Neural progenitor cell (in vitro differentiated cells): ENCODE measurements at regions not wholly inside any gene's neighbourhood (a gene's known extent, or its start where the extent isn't known, plus 50 kb on each side); places are given as distances from the start of the nearest gene placed in this dataset.

ENCODE experiments used
- DNase-seq: peaks from one replicate; pipeline ENCODE4 v3.0.0-alpha.2; 2016; ENCODE audit warnings: low spot score
- H2AFZ ChIP-seq: fragments of 200-600 bp; sonication (generic); replicated peaks from 2 replicates; pipeline ENCODE4 v1.6.1; 2016; ENCODE audit warnings: antibody characterized with exemption
- H3F3A ChIP-seq: fragments of 200-600 bp; sonication (generic); 2 replicates; pipeline ENCODE4 v1.6.1; 2016; ENCODE audit warnings: antibody characterized with exemption, low read depth
- H3K27ac ChIP-seq: fragments of 200-600 bp; sonication (generic); 2 replicates; pipeline ENCODE4 v1.5.1; 2016; ENCODE audit warnings: mild to moderate bottlenecking
- H3K27me3 ChIP-seq: fragments of 200-600 bp; sonication (generic); 2 replicates; pipeline ENCODE4 v1.6.1; 2016; ENCODE audit warnings: mild to moderate bottlenecking, moderate library complexity
- H3K36me3 ChIP-seq: fragments of 200-600 bp; sonication (generic); 2 replicates; pipeline ENCODE4 v1.5.1; 2016
- H3K4me1 ChIP-seq: fragments of 200-600 bp; sonication (generic); 2 replicates; pipeline ENCODE4 v1.6.1; 2016; ENCODE audit warnings: mixed run types
- H3K4me2 ChIP-seq: fragments of 200-600 bp; sonication (generic); 2 replicates; pipeline ENCODE4 v1.6.1; 2016
- H3K4me3 ChIP-seq: fragments of 200-600 bp; sonication (generic); 2 replicates; pipeline ENCODE4 v1.5.1; 2016
- H3K79me2 ChIP-seq: fragments of 200-600 bp; sonication (generic); 2 replicates; pipeline ENCODE4 v1.6.1; 2016; ENCODE audit warnings: low read depth
- H3K9ac ChIP-seq: fragments of 200-600 bp; sonication (generic); 2 replicates; pipeline ENCODE4 v1.6.1; 2016
- H3K9me3 ChIP-seq: fragments of 200-600 bp; sonication (generic); 2 replicates; pipeline ENCODE4 v1.5.1; 2016; ENCODE audit warnings: low read depth
- H4K20me1 ChIP-seq: fragments of 200-600 bp; sonication (generic); 2 replicates; pipeline ENCODE4 v1.6.1; 2016; ENCODE audit warnings: low read depth
- H3K27ac Mint-ChIP-seq: 3 replicates; pipeline ENCODE4 v1.8.0; 2021; ENCODE audit warnings: mixed read lengths
- H3K27me3 Mint-ChIP-seq: 2 replicates; pipeline ENCODE4 v1.8.0; 2022; ENCODE audit warnings: low read depth, mild to moderate bottlenecking, inconsistent platforms, moderate library complexity, mixed read lengths; ENCODE audit not compliant: insufficient read depth
- H3K36me3 Mint-ChIP-seq: 3 replicates; pipeline ENCODE4 v1.8.0; 2021; ENCODE audit warnings: mixed read lengths
- H3K4me1 Mint-ChIP-seq: 3 replicates; pipeline ENCODE4 v1.8.0; 2021; ENCODE audit warnings: mixed read lengths
- H3K4me3 Mint-ChIP-seq: 3 replicates; pipeline ENCODE4 v1.8.0; 2021; ENCODE audit warnings: mild to moderate bottlenecking, moderate library complexity, mixed read lengths
- H3K9me3 Mint-ChIP-seq: 3 replicates; pipeline ENCODE4 v1.8.0; 2020; ENCODE audit warnings: mixed read lengths
- EZH2 ChIP-seq: fragments of 200-600 bp; sonication (generic); IDR thresholded peaks from 2 replicates; pipeline ENCODE4 v1.6.1; 2017; ENCODE audit warnings: antibody characterized with exemption, mild to moderate bottlenecking, moderate library complexity
- EZH2phosphoT487 ChIP-seq: fragments of 200-600 bp; sonication (generic); IDR thresholded peaks from 2 replicates; pipeline ENCODE4 v1.6.1; 2017; ENCODE audit warnings: antibody characterized with exemption
- TF ChIP-seq, protein P1 (sequence below): fragments of 200-600 bp; sonication (generic); IDR thresholded peaks from 2 replicates; pipeline ENCODE4 v1.5.1; 2017; ENCODE audit warnings: antibody characterized with exemption, mild to moderate bottlenecking

- Mint-ChIP-seq H3K9me3 (no peaks in the 10 kb centered on the region), H3K36me3 (no peaks in the 10 kb centered on the region), H3K27ac (no peak overlapping the region), H3K4me3 (no peak overlapping the region), H3K4me1 (no peaks in the 10 kb centered on the region), H3K27me3 (peaks cover 4% of the 10 kb centered on the region)
- H3K4me3 ChIP-seq, result no peak overlapping the region
- H3K9me3 ChIP-seq, result no peaks in the 10 kb centered on the region
- H3F3A ChIP-seq, result no peaks in the 10 kb centered on the region
- no peaks in the 10 kb centered on the region for H3K79me2 ChIP-seq
- no peaks in the 10 kb centered on the region for H3K36me3 ChIP-seq
- no peak overlapping the region for H3K4me2 ChIP-seq
- DNase-seq, result no peak
- TF ChIP-seq EZH2phosphoT487 (no peak), EZH2 (no peak)
- TF ChIP-seq, protein P1, sequence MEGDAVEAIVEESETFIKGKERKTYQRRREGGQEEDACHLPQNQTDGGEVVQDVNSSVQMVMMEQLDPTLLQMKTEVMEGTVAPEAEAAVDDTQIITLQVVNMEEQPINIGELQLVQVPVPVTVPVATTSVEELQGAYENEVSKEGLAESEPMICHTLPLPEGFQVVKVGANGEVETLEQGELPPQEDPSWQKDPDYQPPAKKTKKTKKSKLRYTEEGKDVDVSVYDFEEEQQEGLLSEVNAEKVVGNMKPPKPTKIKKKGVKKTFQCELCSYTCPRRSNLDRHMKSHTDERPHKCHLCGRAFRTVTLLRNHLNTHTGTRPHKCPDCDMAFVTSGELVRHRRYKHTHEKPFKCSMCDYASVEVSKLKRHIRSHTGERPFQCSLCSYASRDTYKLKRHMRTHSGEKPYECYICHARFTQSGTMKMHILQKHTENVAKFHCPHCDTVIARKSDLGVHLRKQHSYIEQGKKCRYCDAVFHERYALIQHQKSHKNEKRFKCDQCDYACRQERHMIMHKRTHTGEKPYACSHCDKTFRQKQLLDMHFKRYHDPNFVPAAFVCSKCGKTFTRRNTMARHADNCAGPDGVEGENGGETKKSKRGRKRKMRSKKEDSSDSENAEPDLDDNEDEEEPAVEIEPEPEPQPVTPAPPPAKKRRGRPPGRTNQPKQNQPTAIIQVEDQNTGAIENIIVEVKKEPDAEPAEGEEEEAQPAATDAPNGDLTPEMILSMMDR, result no peak
- H4K20me1 ChIP-seq, result no peaks in the 10 kb centered on the region
- no peak overlapping the region for H3K27ac ChIP-seq
- H2AFZ ChIP-seq, result peak overlapping the region; percentile 27
- peaks cover 2% of the 10 kb centered on the region for H3K4me1 ChIP-seq
- no peak overlapping the region for H3K9ac ChIP-seq
- no peaks in the 10 kb centered on the region for H3K27me3 ChIP-seq
Observed at GRCh38 chr1:221315330-221315729, 426.6 kb downstream of the DUSP10 start.

GRCh38 chr1:221316491-221317056, 425.3 kb downstream of the DUSP10 start:
- Histone ChIP-seq H2AFZ (no peak overlapping the region), H3K4me1 (no peaks in the 10 kb centered on the region), H3K4me2 (no peak overlapping the region), H4K20me1 (no peaks in the 10 kb centered on the region), H3F3A (no peaks in the 10 kb centered on the region), H3K36me3 (no peaks in the 10 kb centered on the region), H3K27ac (no peak overlapping the region), H3K9ac (no peak overlapping the region), H3K79me2 (no peaks in the 10 kb centered on the region), H3K4me3 (no peak overlapping the region), H3K9me3 (no peaks in the 10 kb centered on the region), H3K27me3 (no peaks in the 10 kb centered on the region)
- Mint-ChIP-seq H3K4me1 (no peaks in the 10 kb centered on the region), H3K27ac (no peak overlapping the region), H3K36me3 (no peaks in the 10 kb centered on the region), H3K9me3 (no peaks in the 10 kb centered on the region), H3K27me3 (peaks cover 4% of the 10 kb centered on the region), H3K4me3 (no peak overlapping the region)
- TF ChIP-seq EZH2phosphoT487 (no peak), EZH2 (no peak)
- TF ChIP-seq, protein P1, result no peak
- DNase-seq, result no peak

DNA sequence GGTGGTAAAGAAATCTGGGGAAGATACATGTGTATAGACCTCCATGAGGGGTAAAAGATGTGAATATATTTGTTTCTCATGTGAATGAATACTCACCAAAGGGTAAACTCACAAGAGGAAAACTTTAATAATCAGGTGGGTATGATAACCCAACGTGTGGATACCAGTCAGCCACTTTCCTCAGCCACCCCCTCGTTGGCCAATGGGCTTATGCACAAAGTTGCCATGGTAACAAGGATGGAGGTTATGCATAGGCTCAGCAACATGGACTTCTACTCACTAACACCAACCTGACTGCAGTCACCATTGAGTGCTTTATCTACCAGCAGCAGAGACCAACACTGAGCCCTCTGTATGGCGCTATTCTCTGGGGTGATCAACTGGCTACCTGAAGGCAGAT, 424.4 kb downstream of the DUSP10 start:
- no peak overlapping the region for H3K4me2 ChIP-seq
- no peaks in the 10 kb centered on the region for H3K4me1 ChIP-seq
- no peaks in the 10 kb centered on the region for H3K9me3 ChIP-seq
- H2AFZ ChIP-seq, result no peak overlapping the region
- H4K20me1 ChIP-seq, result no peaks in the 10 kb centered on the region
- H3K36me3 ChIP-seq, result no peaks in the 10 kb centered on the region
- no peaks in the 10 kb centered on the region for H3K4me1 Mint-ChIP-seq
- H3K4me3 ChIP-seq, result no peak overlapping the region
- H3K27me3 Mint-ChIP-seq, result peaks cover 2% of the 10 kb centered on the region
- no peak for DNase-seq
- H3K4me3 Mint-ChIP-seq, result no peak overlapping the region
- H3K36me3 Mint-ChIP-seq, result no peaks in the 10 kb centered on the region
- no peaks in the 10 kb centered on the region for H3K79me2 ChIP-seq
- no peak overlapping the region for H3K27ac ChIP-seq
- no peak for TF ChIP-seq EZH2phosphoT487
- no peak for TF ChIP-seq EZH2
- TF ChIP-seq, protein P1, result no peak
- H3K27ac Mint-ChIP-seq, result no peak overlapping the region
- no peaks in the 10 kb centered on the region for H3K27me3 ChIP-seq
- no peak overlapping the region for H3K9ac ChIP-seq
- no peaks in the 10 kb centered on the region for H3K9me3 Mint-ChIP-seq
- H3F3A ChIP-seq, result no peaks in the 10 kb centered on the region
